HUES64 (cell line): ENCODE measurements at regions not wholly inside any gene's neighbourhood (a gene's known extent, or its start where the extent isn't known, plus 50 kb on each side); places are given as distances from the start of the nearest gene placed in this dataset.

Experiments
- H3K27ac ChIP-seq: 2 replicates; pipeline ENCODE4 v1.7.0; 2013; ENCODE audit warnings: low read depth, low read length, inconsistent platforms
- H3K27me3 ChIP-seq: 2 replicates; pipeline ENCODE4 v1.6.1; 2013; ENCODE audit warnings: mild to moderate bottlenecking, low read length; ENCODE audit not compliant: insufficient read depth
- H3K36me3 ChIP-seq: 2 replicates; pipeline ENCODE4 v1.6.1; 2013; ENCODE audit warnings: mild to moderate bottlenecking, low read length; ENCODE audit not compliant: insufficient read depth
- H3K4me1 ChIP-seq: 2 replicates; pipeline ENCODE4 v1.6.1; 2013; ENCODE audit warnings: mild to moderate bottlenecking, low read length, moderate library complexity; ENCODE audit not compliant: insufficient read depth
- H3K4me3 ChIP-seq: 2 replicates; pipeline ENCODE4 v1.5.1; 2013; ENCODE audit warnings: mild to moderate bottlenecking, low read length, moderate library complexity
- H3K9ac ChIP-seq: 2 replicates; pipeline ENCODE4 v1.6.1; 2013; ENCODE audit warnings: mild to moderate bottlenecking, low read depth, low read length
- H3K9me3 ChIP-seq: 2 replicates; pipeline ENCODE4 v1.6.1; 2013; ENCODE audit warnings: low read depth, low read length; ENCODE audit not compliant: insufficient read depth
- WGBS: fragments of 150-250, 120-280 bp; methylation state at CpG from one replicate; pipeline ENCODE4 v1.1.7; 2013; ENCODE audit warnings: missing lambda C conversion rate; 5-methylcytosine and 5-hydroxymethylcytosine counted together

GRCh38 chr11:130635937-130636630, 187.6 kb downstream of the ADAMTS15 start:
- H3K36me3 ChIP-seq, result no peaks in the 10 kb centered on the region
- no peak overlapping the region for H3K27ac ChIP-seq
- H3K27me3 ChIP-seq, result no peaks in the 10 kb centered on the region
- H3K9ac ChIP-seq, result no peak overlapping the region
- 91% methylated on average over 5 of the region's 5 CpGs for WGBS
- no peak overlapping the region for H3K4me3 ChIP-seq
- H3K4me1 ChIP-seq, result no peaks in the 10 kb centered on the region
- H3K9me3 ChIP-seq, result no peaks in the 10 kb centered on the region

- Histone ChIP-seq H3K27ac (no peak overlapping the region), H3K36me3 (no peaks in the 10 kb centered on the region), H3K4me3 (no peak overlapping the region), H3K4me1 (no peaks in the 10 kb centered on the region), H3K27me3 (no peaks in the 10 kb centered on the region), H3K9ac (no peak overlapping the region), H3K9me3 (no peaks in the 10 kb centered on the region)
- WGBS, result 87% methylated on average over 8 of the region's 9 CpGs
Measured at GRCh38 chr11:130636722-130637464, 188.4 kb downstream of the ADAMTS15 start.

- 95% methylated on average over 7 of the region's 7 CpGs for WGBS
- Histone ChIP-seq H3K27me3 (no peaks in the 10 kb centered on the region), H3K4me1 (no peaks in the 10 kb centered on the region), H3K36me3 (no peaks in the 10 kb centered on the region), H3K9me3 (no peaks in the 10 kb centered on the region), H3K9ac (no peak overlapping the region), H3K27ac (no peak overlapping the region), H3K4me3 (no peak overlapping the region)
Measured at GRCh38 chr11:130637566-130637965, 189.1 kb downstream of the ADAMTS15 start.

- 81% methylated on average over 4 of the region's 5 CpGs for WGBS
- no peak overlapping the region for H3K4me3 ChIP-seq
- no peaks in the 10 kb centered on the region for H3K9me3 ChIP-seq
- H3K27me3 ChIP-seq, result no peaks in the 10 kb centered on the region
- H3K27ac ChIP-seq, result no peak overlapping the region
- H3K4me1 ChIP-seq, result no peaks in the 10 kb centered on the region
- no peak overlapping the region for H3K9ac ChIP-seq
- no peaks in the 10 kb centered on the region for H3K36me3 ChIP-seq
Measured at GRCh38 chr11:130638033-130638432, 189.6 kb downstream of the ADAMTS15 start.

GRCh38 chr11:130638624-130639023, 190.2 kb downstream of the ADAMTS15 start:
- no peaks in the 10 kb centered on the region for H3K9me3 ChIP-seq
- H3K27ac ChIP-seq, result no peak overlapping the region
- no peak overlapping the region for H3K4me3 ChIP-seq
- no peaks in the 10 kb centered on the region for H3K27me3 ChIP-seq
- 0 out of 2 replicates have a peak, but pooled peaks cover 4% of the 10 kb centered on the region for H3K4me1 ChIP-seq
- H3K9ac ChIP-seq, result no peak overlapping the region
- WGBS, result 89% methylated on average over 2 of the region's 3 CpGs
- no peaks in the 10 kb centered on the region for H3K36me3 ChIP-seq

- H3K27me3 ChIP-seq, result no peaks in the 10 kb centered on the region
- no peaks in the 10 kb centered on the region for H3K36me3 ChIP-seq
- H3K9me3 ChIP-seq, result no peaks in the 10 kb centered on the region
- H3K4me3 ChIP-seq, result no peak overlapping the region
- H3K4me1 ChIP-seq, result peaks cover 10% of the 10 kb centered on the region; the same call in 1 of the 2 replicates
- H3K9ac ChIP-seq, result no peak overlapping the region
- no peak overlapping the region for H3K27ac ChIP-seq
- 98% methylated on average over 1 of the region's 2 CpGs for WGBS
Measured at GRCh38 chr11:130639369-130639768, 190.9 kb downstream of the ADAMTS15 start.

DNA sequence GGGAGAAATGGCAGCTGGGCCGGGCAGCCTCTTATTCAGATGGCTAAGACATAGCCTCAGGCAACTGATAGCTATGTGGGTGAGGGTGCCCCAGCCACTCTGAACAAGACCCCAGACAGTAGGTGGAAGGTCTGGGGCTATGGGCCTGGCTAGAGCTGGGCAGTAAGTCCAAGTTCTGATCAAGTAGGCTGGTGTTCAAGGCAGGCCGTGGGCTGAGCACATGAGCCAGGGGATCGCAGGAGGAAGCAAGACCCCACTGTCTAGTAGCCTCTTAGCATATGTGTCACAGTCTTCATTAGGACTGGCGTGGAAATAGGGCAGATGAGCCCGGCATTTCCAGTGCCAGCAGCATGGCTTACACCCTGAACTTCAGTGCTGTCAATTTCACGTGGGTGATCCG, 192.1 kb downstream of the ADAMTS15 start:
- Histone ChIP-seq H3K9ac (no peak overlapping the region), H3K27me3 (no peaks in the 10 kb centered on the region), H3K9me3 (no peaks in the 10 kb centered on the region), H3K4me3 (no peak overlapping the region), H3K36me3 (no peaks in the 10 kb centered on the region), H3K27ac (no peak overlapping the region), H3K4me1 (peaks cover 13% of the 10 kb centered on the region; the same call in 1 of the 2 replicates)
- WGBS, result 93% methylated on average over 7 of the region's 7 CpGs

DNA sequence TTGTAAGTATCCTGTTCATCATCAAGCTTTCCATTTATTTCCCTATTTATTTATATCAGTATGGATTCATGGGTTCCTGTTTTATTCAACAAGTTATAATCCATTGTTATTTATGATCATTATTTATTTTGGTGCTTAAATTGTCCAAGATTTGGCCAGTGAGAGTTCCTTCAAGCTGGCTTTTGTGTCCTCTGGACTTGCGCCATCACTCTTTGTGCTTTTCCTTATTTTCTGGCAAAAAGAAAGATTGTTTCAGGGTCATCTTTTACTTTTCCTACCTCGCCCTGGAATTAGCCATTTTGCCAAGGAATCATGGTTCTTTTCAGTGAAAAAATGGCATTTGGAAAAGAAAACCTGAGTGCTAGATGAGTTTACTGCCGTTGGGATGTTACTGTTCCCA, 193.4 kb downstream of the ADAMTS15 start:
- Histone ChIP-seq H3K27me3 (no peaks in the 10 kb centered on the region), H3K9ac (no peak overlapping the region), H3K36me3 (no peaks in the 10 kb centered on the region), H3K27ac (no peak overlapping the region), H3K9me3 (no peaks in the 10 kb centered on the region), H3K4me3 (no peak overlapping the region), H3K4me1 (peaks cover 13% of the 10 kb centered on the region; the same call in 1 of the 2 replicates)
- WGBS, result 95% methylated on average over 3 of the region's 3 CpGs

- no peak overlapping the region for H3K9ac ChIP-seq
- H3K4me1 ChIP-seq, result peaks cover 13% of the 10 kb centered on the region; the same call in 1 of the 2 replicates
- no peak overlapping the region for H3K4me3 ChIP-seq
- no peaks in the 10 kb centered on the region for H3K9me3 ChIP-seq
- WGBS, result 71% methylated on average over 1 of the region's 1 CpG
- H3K27ac ChIP-seq, result no peak overlapping the region
- H3K27me3 ChIP-seq, result no peaks in the 10 kb centered on the region
- no peaks in the 10 kb centered on the region for H3K36me3 ChIP-seq
Measured at GRCh38 chr11:130642994-130643393, 194.5 kb downstream of the ADAMTS15 start.

DNA sequence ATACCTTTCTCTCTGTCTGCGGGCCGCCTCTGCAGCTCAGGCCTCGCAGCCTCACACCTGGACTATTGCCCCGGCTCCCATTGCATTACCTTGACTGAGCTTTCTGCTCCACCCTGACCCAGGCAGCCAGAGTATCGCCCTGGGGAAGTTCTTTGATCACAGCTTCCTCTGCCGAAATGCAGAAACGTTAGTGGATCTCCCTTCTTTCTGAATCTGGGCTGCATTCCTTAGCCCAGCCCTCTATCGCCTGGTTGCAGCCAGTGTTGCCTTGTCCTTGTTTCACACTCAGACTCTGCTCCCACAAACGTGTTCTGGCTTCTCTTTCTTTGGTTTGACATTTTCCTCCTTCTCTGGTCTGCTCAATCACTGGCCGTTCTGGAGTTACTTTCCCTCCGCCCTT, 195.7 kb downstream of the ADAMTS15 start:
- Histone ChIP-seq H3K9me3 (no peaks in the 10 kb centered on the region), H3K36me3 (no peaks in the 10 kb centered on the region), H3K27me3 (no peaks in the 10 kb centered on the region), H3K4me3 (no peak overlapping the region), H3K27ac (no peak overlapping the region), H3K9ac (no peak overlapping the region), H3K4me1 (peaks cover 13% of the 10 kb centered on the region; the same call in 1 of the 2 replicates)
- 29% methylated on average over 11 of the region's 11 CpGs for WGBS

DNA sequence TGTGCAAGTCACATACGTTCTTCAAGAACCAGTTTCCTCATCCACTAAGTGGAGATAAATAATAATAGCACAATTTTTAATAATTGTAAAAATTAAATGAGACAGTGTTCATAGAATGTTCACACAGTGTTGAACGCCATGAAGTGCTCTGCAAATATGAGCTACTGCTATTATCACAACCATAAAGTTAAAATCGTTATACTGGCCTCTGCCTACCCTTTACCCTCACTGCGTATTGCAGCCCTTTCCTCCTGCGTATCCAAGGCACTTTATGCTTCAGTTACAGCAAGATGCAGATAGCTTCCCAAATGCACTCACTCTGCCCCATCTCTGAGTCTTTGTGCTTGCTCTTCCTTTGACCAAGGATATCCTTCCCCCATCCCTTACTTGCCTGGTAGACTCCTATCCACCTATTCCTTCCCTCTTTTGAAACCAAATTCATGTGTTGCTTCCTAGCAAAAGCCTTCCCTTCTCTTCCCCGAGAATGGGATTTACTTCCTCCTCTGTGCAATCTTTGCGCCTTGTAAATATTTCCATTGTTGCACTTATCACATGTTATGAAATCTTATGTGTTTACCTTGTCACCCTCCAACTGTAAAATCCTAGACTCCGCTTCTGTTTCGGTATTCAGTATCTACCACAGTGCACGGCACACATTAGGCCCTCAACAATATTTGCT, 196.9 kb downstream of the ADAMTS15 start:
- Histone ChIP-seq H3K4me1 (peaks cover 13% of the 10 kb centered on the region; the same call in 1 of the 2 replicates), H3K4me3 (no peak overlapping the region), H3K27ac (no peak overlapping the region), H3K36me3 (no peaks in the 10 kb centered on the region), H3K27me3 (no peaks in the 10 kb centered on the region), H3K9ac (no peak overlapping the region), H3K9me3 (no peaks in the 10 kb centered on the region)
- 94% methylated on average over 9 of the region's 10 CpGs for WGBS
